Heart left ventricle (tissue), 13 donors: ENCODE measurements at regions not wholly inside any gene's neighbourhood (a gene's known extent, or its start where the extent isn't known, plus 50 kb on each side); places are given as distances from the start of the nearest gene placed in this dataset.

Experiments
- POLR2A ChIP-seq, 2 donors: fragments of 450-650 bp; IDR thresholded peaks; one replicate each; pipeline ENCODE4 v1.6.1; 2017; ENCODE audit warnings: antibody characterized with exemption in 2 of 2, mild to moderate bottlenecking in 2 of 2, moderate library complexity in 2 of 2
- TF ChIP-seq, protein P1 (sequence below), 12 donors: fragments of 200-600 bp; sonication (generic) in 4 of 12; IDR thresholded peaks; one replicate each; pipeline versions ENCODE4 v1.5.0 to v1.8.0; 2018 to 2022; ENCODE audit warnings: antibody characterized with exemption in 12 of 12, mild to moderate bottlenecking in 5 of 12
- donor health status: ischemic (EF 13 %, LVEDD 7.1; RV severe dilation, severe dysfunction).
- donor health status: DM: no; HTN: yes; CAD: no.
- donor health status: DM: no; HTN: no; CAD: no.
- donor health status: ischemic (EF 25% LVEDD 6.9; RV normal size, moderate dysfunction).
- donor health status: ischemic (EF 25% LVEDD 5.7; RV mildly dilated, moderate dysfunction).
- donor health status: ischemic (EF 35%, LVEDD 5.7; RV mildly dilated, moderate dysfunction).
- donor health status: nonischemic (EF 11% LVEDD 7.7; RV severe dilation, severe dysfunction).
- donor health status: DM: yes; HTN: yes; CAD: no.
- donor health status: PGD.
- donor health status: ischemic (EF 29% LVEDD 5.4; RV normal size, mild dysfunction).
- donor health status: nonischemic (EF 23%, LVEDD 6.1; RV moderate dilation, normal function).

DNA sequence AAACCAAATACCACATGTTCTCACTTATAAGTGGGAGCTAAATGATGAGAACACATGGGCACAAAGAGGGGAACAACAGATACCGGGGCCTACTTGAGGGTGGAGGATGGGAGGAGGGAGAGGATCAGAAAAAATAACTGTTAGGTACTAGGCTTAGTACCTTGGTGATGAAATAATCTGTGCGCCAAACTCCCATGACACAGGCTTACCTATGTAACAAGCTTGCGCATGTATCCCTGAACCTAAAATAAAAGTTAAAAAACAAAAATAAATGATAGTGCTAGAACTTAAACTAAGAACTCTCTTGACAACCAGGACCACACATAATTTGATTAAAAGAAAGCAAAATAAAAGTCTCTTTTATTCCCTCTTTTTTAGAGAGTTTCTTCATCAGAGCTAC is 150.6 kb downstream of the CHIC2 start:
- TF ChIP-seq, protein P1, sequence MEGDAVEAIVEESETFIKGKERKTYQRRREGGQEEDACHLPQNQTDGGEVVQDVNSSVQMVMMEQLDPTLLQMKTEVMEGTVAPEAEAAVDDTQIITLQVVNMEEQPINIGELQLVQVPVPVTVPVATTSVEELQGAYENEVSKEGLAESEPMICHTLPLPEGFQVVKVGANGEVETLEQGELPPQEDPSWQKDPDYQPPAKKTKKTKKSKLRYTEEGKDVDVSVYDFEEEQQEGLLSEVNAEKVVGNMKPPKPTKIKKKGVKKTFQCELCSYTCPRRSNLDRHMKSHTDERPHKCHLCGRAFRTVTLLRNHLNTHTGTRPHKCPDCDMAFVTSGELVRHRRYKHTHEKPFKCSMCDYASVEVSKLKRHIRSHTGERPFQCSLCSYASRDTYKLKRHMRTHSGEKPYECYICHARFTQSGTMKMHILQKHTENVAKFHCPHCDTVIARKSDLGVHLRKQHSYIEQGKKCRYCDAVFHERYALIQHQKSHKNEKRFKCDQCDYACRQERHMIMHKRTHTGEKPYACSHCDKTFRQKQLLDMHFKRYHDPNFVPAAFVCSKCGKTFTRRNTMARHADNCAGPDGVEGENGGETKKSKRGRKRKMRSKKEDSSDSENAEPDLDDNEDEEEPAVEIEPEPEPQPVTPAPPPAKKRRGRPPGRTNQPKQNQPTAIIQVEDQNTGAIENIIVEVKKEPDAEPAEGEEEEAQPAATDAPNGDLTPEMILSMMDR (IDR thresholded peaks at IDR 0.05), result no peak
- no peak for TF ChIP-seq POLR2A (IDR thresholded peaks at IDR 0.05)
